ENCODE measurements at regions not wholly inside any gene's neighbourhood (a gene's known extent, or its start where the extent isn't known, plus 50 kb on each side); places are given as distances from the start of the nearest gene placed in this dataset.

DNA sequence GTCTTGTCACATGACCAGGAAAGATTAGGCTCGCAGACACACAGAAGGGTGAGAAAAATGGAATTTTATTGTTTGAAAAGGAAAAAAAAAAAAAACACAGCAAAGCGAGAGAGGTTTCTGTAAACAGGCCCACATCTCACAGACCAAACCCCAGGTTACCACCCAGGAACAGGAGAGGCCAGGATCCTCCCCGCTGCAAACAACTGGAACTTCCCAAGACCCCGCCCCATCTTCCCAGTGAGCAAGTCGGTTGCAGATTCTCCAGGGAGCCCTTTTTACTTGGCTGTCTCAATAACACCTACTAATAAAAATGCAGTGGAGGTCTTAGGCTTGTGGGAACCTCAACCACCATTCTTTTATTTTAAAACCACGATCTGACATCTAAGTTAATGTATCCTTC is 84.7 kb upstream of the ETS2 start:
- no peak for TF ChIP-seq EZH2 (IDR thresholded peaks at IDR 0.05; ENCODE audit: borderline replicate concordance, insufficient read depth, low read length, poor library complexity, severe bottlenecking)
- TF ChIP-seq, protein P1, sequence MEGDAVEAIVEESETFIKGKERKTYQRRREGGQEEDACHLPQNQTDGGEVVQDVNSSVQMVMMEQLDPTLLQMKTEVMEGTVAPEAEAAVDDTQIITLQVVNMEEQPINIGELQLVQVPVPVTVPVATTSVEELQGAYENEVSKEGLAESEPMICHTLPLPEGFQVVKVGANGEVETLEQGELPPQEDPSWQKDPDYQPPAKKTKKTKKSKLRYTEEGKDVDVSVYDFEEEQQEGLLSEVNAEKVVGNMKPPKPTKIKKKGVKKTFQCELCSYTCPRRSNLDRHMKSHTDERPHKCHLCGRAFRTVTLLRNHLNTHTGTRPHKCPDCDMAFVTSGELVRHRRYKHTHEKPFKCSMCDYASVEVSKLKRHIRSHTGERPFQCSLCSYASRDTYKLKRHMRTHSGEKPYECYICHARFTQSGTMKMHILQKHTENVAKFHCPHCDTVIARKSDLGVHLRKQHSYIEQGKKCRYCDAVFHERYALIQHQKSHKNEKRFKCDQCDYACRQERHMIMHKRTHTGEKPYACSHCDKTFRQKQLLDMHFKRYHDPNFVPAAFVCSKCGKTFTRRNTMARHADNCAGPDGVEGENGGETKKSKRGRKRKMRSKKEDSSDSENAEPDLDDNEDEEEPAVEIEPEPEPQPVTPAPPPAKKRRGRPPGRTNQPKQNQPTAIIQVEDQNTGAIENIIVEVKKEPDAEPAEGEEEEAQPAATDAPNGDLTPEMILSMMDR (IDR thresholded peaks at IDR 0.05; ENCODE audit: poor library complexity, severe bottlenecking), result no peak
- TF ChIP-seq POLR2AphosphoS5 (IDR thresholded peaks at IDR 0.05), result no peak
- TF ChIP-seq TAF1 (IDR thresholded peaks at IDR 0.05; ENCODE audit: low read depth), result no peak
- TF ChIP-seq MXI1 (conservative IDR thresholded peaks at IDR 0.05; ENCODE audit: poor library complexity, severe bottlenecking), result no peak

Measured in neural cell (in vitro differentiated cells).